ENCODE measurements at regions not wholly inside any gene's neighbourhood (a gene's known extent, or its start where the extent isn't known, plus 50 kb on each side); places are given as distances from the start of the nearest gene placed in this dataset.
"Not testable (repeated sequence)": the region's sequence is repeated elsewhere in the genome, so short reads cannot be mapped to it uniquely, and the experiment has no call there.

GRCh38 chr6:3529232-3529631 lies 72.4 kb upstream of the SLC22A23 start:
- no peak overlapping the region for H3K4me3 ChIP-seq (ENCODE audit: low read length)
- ATAC-seq (no peak), DNase-seq (no peak)
- H3K4me1 ChIP-seq (ENCODE audit: control insufficient read depth, insufficient read depth, low read length), result no peaks in the 10 kb centered on the region
- Mint-ChIP-seq H3K4me1 (no peaks in the 10 kb centered on the region), H3K9me3 (no peaks in the 10 kb centered on the region), H3K36me3 (no peaks in the 10 kb centered on the region), H3K27ac (no peak overlapping the region), H3K4me3 (no peak overlapping the region), H3K27me3 (ENCODE audit: low read depth in 2 of 2) (peaks cover 4 to 7% of the 10 kb centered on the region in 2 donors)
- no peaks in the 10 kb centered on the region for H3K27me3 ChIP-seq (ENCODE audit: control insufficient read depth, insufficient read depth, low read length)
- intact Hi-C loops (cut with micrococcal nuclease), result no loop called here
- WGBS (ENCODE audit: insufficient coverage), result 94% methylated on average over 7 of the region's 7 CpGs
- H3K9me3 ChIP-seq (ENCODE audit: control insufficient read depth, insufficient read depth, low read length), result no peaks in the 10 kb centered on the region
- TF ChIP-seq CTCF (IDR thresholded peaks at IDR 0.05), result no peak
- H3K27ac ChIP-seq (ENCODE audit: low read length), result no peak overlapping the region
- H3K36me3 ChIP-seq (ENCODE audit: control insufficient read depth, insufficient read depth, low read length), result no peaks in the 10 kb centered on the region

- H3K4me3 ChIP-seq (ENCODE audit: low read length); H3K27ac ChIP-seq (ENCODE audit: low read length); H3K27me3 Mint-ChIP-seq (ENCODE audit: low read depth in 2 of 2); H3K9me3 Mint-ChIP-seq; H3K27me3 ChIP-seq (ENCODE audit: control insufficient read depth, insufficient read depth, low read length); H3K36me3 Mint-ChIP-seq; H3K36me3 ChIP-seq (ENCODE audit: control insufficient read depth, insufficient read depth, low read length); ATAC-seq; H3K4me1 ChIP-seq (ENCODE audit: control insufficient read depth, insufficient read depth, low read length); H3K4me1 Mint-ChIP-seq; H3K4me3 Mint-ChIP-seq; intact Hi-C loops (cut with micrococcal nuclease); H3K9me3 ChIP-seq (ENCODE audit: control insufficient read depth, insufficient read depth, low read length); H3K27ac Mint-ChIP-seq; DNase-seq: not testable (repeated sequence)
- WGBS (ENCODE audit: insufficient coverage), result 95% methylated on average over 7 of the region's 7 CpGs
These were observed 71.3 kb upstream of the SLC22A23 start for GRCh38 chr6:3528081-3528671.

GRCh38 chr6:3527651-3527977 lies 70.8 kb upstream of the SLC22A23 start:
- Mint-ChIP-seq H3K9me3 (no peaks in the 10 kb centered on the region), H3K4me1 (no peaks in the 10 kb centered on the region), H3K4me3 (no peak overlapping the region), H3K27ac (no peak overlapping the region), H3K36me3 (no peaks in the 10 kb centered on the region), H3K27me3 (ENCODE audit: low read depth in 2 of 2) (peaks cover 4 to 7% of the 10 kb centered on the region in 2 donors)
- TF ChIP-seq CTCF (IDR thresholded peaks at IDR 0.05), result no peak
- ATAC-seq (no peak), DNase-seq (no peak)
- Histone ChIP-seq H3K36me3 (ENCODE audit: control insufficient read depth, insufficient read depth, low read length) (no peaks in the 10 kb centered on the region), H3K27ac (ENCODE audit: low read length) (no peak overlapping the region), H3K27me3 (ENCODE audit: control insufficient read depth, insufficient read depth, low read length) (no peaks in the 10 kb centered on the region), H3K4me3 (ENCODE audit: low read length) (no peak overlapping the region), H3K9me3 (ENCODE audit: control insufficient read depth, insufficient read depth, low read length) (no peaks in the 10 kb centered on the region), H3K4me1 (ENCODE audit: control insufficient read depth, insufficient read depth, low read length) (no peaks in the 10 kb centered on the region)
- 81% methylated on average over 4 of the region's 4 CpGs for WGBS (ENCODE audit: insufficient coverage)
- intact Hi-C loops (cut with micrococcal nuclease), result no loop called here

- no peaks in the 10 kb centered on the region for H3K9me3 Mint-ChIP-seq
- ATAC-seq (no peak), DNase-seq (no peak)
- H3K4me3 Mint-ChIP-seq, result no peak overlapping the region
- H3K9me3 ChIP-seq (ENCODE audit: control insufficient read depth, insufficient read depth, low read length), result no peaks in the 10 kb centered on the region
- intact Hi-C loops (cut with micrococcal nuclease), result no loop called here
- no peaks in the 10 kb centered on the region for H3K36me3 Mint-ChIP-seq
- TF ChIP-seq CTCF (IDR thresholded peaks at IDR 0.05), result no peak
- H3K27ac Mint-ChIP-seq, result no peak overlapping the region
- H3K4me1 ChIP-seq (ENCODE audit: control insufficient read depth, insufficient read depth, low read length), result no peaks in the 10 kb centered on the region
- H3K27me3 Mint-ChIP-seq (ENCODE audit: low read depth in 2 of 2), result peaks cover 4 to 7% of the 10 kb centered on the region in 2 donors
- no peaks in the 10 kb centered on the region for H3K4me1 Mint-ChIP-seq
- no peak overlapping the region for H3K4me3 ChIP-seq (ENCODE audit: low read length)
- H3K27ac ChIP-seq (ENCODE audit: low read length), result no peak overlapping the region
- H3K36me3 ChIP-seq (ENCODE audit: control insufficient read depth, insufficient read depth, low read length), result no peaks in the 10 kb centered on the region
- 85% methylated on average over 11 of the region's 12 CpGs for WGBS (ENCODE audit: insufficient coverage)
- no peaks in the 10 kb centered on the region for H3K27me3 ChIP-seq (ENCODE audit: control insufficient read depth, insufficient read depth, low read length)
These were observed 70.3 kb upstream of the SLC22A23 start for GRCh38 chr6:3526962-3527650.

Data from natural killer cell (primary cell).